Superior temporal gyrus (tissue), 1 donor: ENCODE measurements at regions not wholly inside any gene's neighbourhood (a gene's known extent, or its start where the extent isn't known, plus 50 kb on each side); places are given as distances from the start of the nearest gene placed in this dataset.
"Not testable (repeated sequence)": the region's sequence is repeated elsewhere in the genome, so short reads cannot be mapped to it uniquely, and the experiment has no call there.

ENCODE experiments used
- DNase-seq: peaks from one replicate; pipeline ENCODE4 v3.0.0-alpha.2; 2016; ENCODE audit errors: extremely low spot score

GRCh38 chr14:105692110-105692685 lies 165.8 kb downstream of the TMEM121 start:
- DNase-seq = not testable (repeated sequence)

GRCh38 chr14:105694961-105695360 lies 168.6 kb downstream of the TMEM121 start:
- no peak for DNase-seq

GRCh38 chr14:105696388-105696787 lies 170.0 kb downstream of the TMEM121 start:
- DNase-seq = not testable (repeated sequence)

GRCh38 chr14:105697414-105697813 lies 171.0 kb downstream of the TMEM121 start:
- not testable (repeated sequence) for DNase-seq

GRCh38 chr14:105697955-105698354 lies 171.6 kb downstream of the TMEM121 start:
- not testable (repeated sequence) for DNase-seq

- DNase-seq = not testable (repeated sequence)
Observed at GRCh38 chr14:105698940-105699556, 172.7 kb downstream of the TMEM121 start.

GRCh38 chr14:105699706-105700105 lies 173.3 kb downstream of the TMEM121 start:
- not testable (repeated sequence) for DNase-seq

GRCh38 chr14:105700146-105700545 lies 173.8 kb downstream of the TMEM121 start:
- DNase-seq = not testable (repeated sequence)

GRCh38 chr14:105700622-105701288 lies 174.4 kb downstream of the TMEM121 start:
- no peak for DNase-seq

- DNase-seq = no peak
Observed at GRCh38 chr14:105701456-105702274, 175.3 kb downstream of the TMEM121 start.

GRCh38 chr14:105702275-105702817 lies 176.0 kb downstream of the TMEM121 start:
- no peak for DNase-seq

- DNase-seq = not testable (repeated sequence)
Observed at GRCh38 chr14:105703044-105703665, 176.8 kb downstream of the TMEM121 start.

- DNase-seq = not testable (repeated sequence)
Observed at GRCh38 chr14:105704091-105704490, 177.7 kb downstream of the TMEM121 start.

- not testable (repeated sequence) for DNase-seq
Observed at GRCh38 chr14:105704492-105704891, 178.1 kb downstream of the TMEM121 start.

- not testable (repeated sequence) for DNase-seq
Observed at GRCh38 chr14:105705512-105705861, 179.1 kb downstream of the TMEM121 start.

- DNase-seq = not testable (repeated sequence)
Observed at GRCh38 chr14:105705862-105706700, 179.7 kb downstream of the TMEM121 start.

- not testable (repeated sequence) for DNase-seq
Observed at GRCh38 chr14:105706701-105707019, 180.3 kb downstream of the TMEM121 start.

GRCh38 chr14:105707099-105707498 lies 180.7 kb downstream of the TMEM121 start:
- not testable (repeated sequence) for DNase-seq

GRCh38 chr14:105707723-105708151 lies 181.4 kb downstream of the TMEM121 start:
- DNase-seq = not testable (repeated sequence)
